K562 (cell line): ENCODE measurements at regions not wholly inside any gene's neighbourhood (a gene's known extent, or its start where the extent isn't known, plus 50 kb on each side); places are given as distances from the start of the nearest gene placed in this dataset.

Source experiments
- ATAC-seq: fragments of 200-7000 bp; cut with Tn5 transposase; 3 replicates; pipeline ENCODE4 v1.9.1; 2020; ENCODE audit warnings: moderate library complexity
- BruUV-seq: library from RNA; stranded (reverse); fragments of 400-500 nt; replicated peaks from 2 replicates; lab custom pipeline; 2021; lab: Mats Ljungman, UMichigan
- CTCF ChIA-PET: fragments of 300-600 bp; formaldehyde crosslinking; extraction: SDS; loops from one replicate; lab custom pipeline; 2021; ENCODE audit warnings: low intra/inter-chr PET ratio; lab: Yijun Ruan, JAX
- POLR2A ChIA-PET: fragments of 300-600, 350-650 bp; sonication (Branson Sonifier 250); formaldehyde crosslinking; extraction: SDS; loops from one replicate; lab custom pipeline; 2021; ENCODE audit warnings: antibody characterized with exemption, inconsistent platforms; lab: Yijun Ruan, JAX
- DNase-seq, 4 experiments: peaks; one replicate each; pipeline versions ENCODE4 v3.0.0 to v3.0.0-alpha.2; 2011 to 2018; ENCODE audit warnings: low spot score in 3 of 4, mixed read lengths in 3 of 4; ENCODE audit errors: extremely low read depth in 1 of 4
- FAIRE-seq: peaks from 2 replicates; lab custom pipeline; 2011; peaks lifted over from hg19 to GRCh38; lab: Jason Lieb, UNC
- H2AFZ ChIP-seq: 2 replicates; pipeline ENCODE4 v1.6.0; 2011; ENCODE audit warnings: low read depth, low read length, control low read depth, inconsistent platforms
- H3K27ac ChIP-seq: fragments of 200-600 bp; 3 replicates; pipeline ENCODE4 v1.8.0; 2011; ENCODE audit warnings: low read depth, mild to moderate bottlenecking, control low read depth, inconsistent platforms, low read length, moderate library complexity, mixed read lengths; ENCODE audit errors: extremely low read depth
- H3K27me3 ChIP-seq, 2 experiments: fragments of 300-600 bp in 1 of 2; 2 replicates in 1 of 2; 3 replicates in 1 of 2; pipeline versions ENCODE4 v1.6.0 to v1.8.0; 2011; ENCODE audit warnings: inconsistent platforms in 2 of 2, low read length in 2 of 2, mild to moderate bottlenecking in 1 of 2, mixed read lengths in 1 of 2, moderate library complexity in 1 of 2; ENCODE audit not compliant: control insufficient read depth in 2 of 2, insufficient read depth in 2 of 2
- H3K36me3 ChIP-seq: fragments of 300-600 bp; 3 replicates; pipeline ENCODE4 v1.8.0; 2011; ENCODE audit warnings: mild to moderate bottlenecking, low read length, inconsistent platforms; ENCODE audit not compliant: control insufficient read depth, insufficient read depth
- H3K4me1 ChIP-seq, 2 experiments: fragments of 200-600 bp in 1 of 2; replicated peaks in 1 of 2; 2 replicates in 1 of 2; 3 replicates in 1 of 2; pipeline versions ENCODE4 v1.5.1 to v1.8.0; 2011; ENCODE audit warnings: inconsistent platforms in 2 of 2, low read length in 2 of 2, mild to moderate bottlenecking in 1 of 2, mixed read lengths in 1 of 2, moderate library complexity in 1 of 2; ENCODE audit not compliant: control insufficient read depth in 2 of 2, insufficient read depth in 2 of 2
- H3K4me2 ChIP-seq: 2 replicates; pipeline ENCODE4 v1.6.1; 2011; ENCODE audit warnings: low read length, control low read depth, inconsistent platforms, mixed read lengths; ENCODE audit not compliant: insufficient read depth
- H3K4me3 ChIP-seq: fragments of 200-600 bp; sonication (generic), shearing (Covaris generic); 2 replicates; pipeline ENCODE4 v1.5.1; 2016; ENCODE audit warnings: control low read depth, inconsistent platforms
- H3K79me2 ChIP-seq: fragments of 200-600 bp; 3 replicates; pipeline ENCODE4 v1.8.0; 2011; ENCODE audit warnings: low read length, inconsistent platforms; ENCODE audit not compliant: control insufficient read depth, insufficient read depth
- H3K9ac ChIP-seq, 2 experiments: 2 replicates each; pipeline versions ENCODE4 v1.6.0 to v1.6.1; 2011; ENCODE audit warnings: low read depth in 2 of 2, low read length in 2 of 2, control low read depth in 1 of 2, inconsistent platforms in 1 of 2, mild to moderate bottlenecking in 1 of 2, mixed read lengths in 1 of 2; ENCODE audit not compliant: insufficient read depth in 1 of 2
- H3K9me1 ChIP-seq: one replicate; pipeline ENCODE4 v1.6.0; 2011; ENCODE audit warnings: inconsistent platforms, mild to moderate bottlenecking, low read length, moderate library complexity; ENCODE audit not compliant: control insufficient read depth, insufficient read depth
- H3K9me3 ChIP-seq: replicated peaks from 2 replicates; pipeline ENCODE4 v1.5.1; 2011; ENCODE audit warnings: low read depth, low read length, inconsistent platforms; ENCODE audit not compliant: control insufficient read depth, insufficient read depth
- H4K20me1 ChIP-seq: replicated peaks from 2 replicates; pipeline ENCODE4 v1.6.1; 2011; ENCODE audit warnings: low read length, inconsistent platforms, mixed read lengths; ENCODE audit not compliant: control insufficient read depth, insufficient read depth
- ETV1 ChIP-seq: fragments of 450-650 bp; conservative IDR thresholded peaks from 2 replicates; pipeline ENCODE4 v1.6.1; 2016; ENCODE audit warnings: missing genetic modification characterization, control low read depth, low read depth, missing compliant biosample characterization
- FOXA1 ChIP-seq: fragments of 450-650 bp; IDR thresholded peaks from 2 replicates; pipeline ENCODE4 v1.6.1; 2016; ENCODE audit warnings: mild to moderate bottlenecking, borderline replicate concordance
- HCFC1 ChIP-seq: IDR thresholded peaks from 2 replicates; pipeline ENCODE4 v1.6.1; 2012; ENCODE audit warnings: low read depth, low read length, improper control_type of control experiment
- MLLT1 ChIP-seq, 2 experiments: fragments of 450-650 bp; IDR thresholded peaks; 2 replicates each; pipeline ENCODE4 v1.6.1; 2016
- NKRF ChIP-seq: fragments of 450-650 bp; IDR thresholded peaks from 2 replicates; pipeline ENCODE4 v1.6.1; 2016; ENCODE audit warnings: borderline replicate concordance
- SP2 ChIP-seq: IDR thresholded peaks from 2 replicates; pipeline ENCODE4 v1.6.1; 2011; ENCODE audit warnings: mild to moderate bottlenecking, low read depth, low read length, moderate library complexity; ENCODE audit not compliant: poor library complexity, severe bottlenecking; ENCODE audit errors: extremely low read depth
- SRSF1 ChIP-seq: fragments of 200-400 bp; formaldehyde crosslinking; IDR thresholded peaks from 2 replicates; pipeline ENCODE4 v1.6.1; 2017; ENCODE audit warnings: mild to moderate bottlenecking, low read depth, low read length, moderate library complexity
- TAF1 ChIP-seq: IDR thresholded peaks from 2 replicates; pipeline ENCODE4 v1.6.1; 2011; ENCODE audit warnings: mild to moderate bottlenecking, low read length, moderate library complexity; ENCODE audit not compliant: insufficient read depth, control insufficient read depth, severe bottlenecking; ENCODE audit errors: extremely low read depth
- U2AF2 ChIP-seq: fragments of 200-400 bp; formaldehyde crosslinking; optimal IDR thresholded peaks from 2 replicates; pipeline ENCODE3; 2017; ENCODE audit warnings: low read depth, mild to moderate bottlenecking, low read length
- ZBTB12 ChIP-seq: fragments of 250-450 bp; sonication (Bioruptor Pico); IDR thresholded peaks from 2 replicates; pipeline ENCODE4 v1.4.0; 2020
- ZNF324 ChIP-seq: fragments of 250-450 bp; sonication (Bioruptor Pico); IDR thresholded peaks from 2 replicates; pipeline ENCODE4 v1.4.0; 2020; ENCODE audit warnings: mild to moderate bottlenecking
- ZNF436 ChIP-seq: fragments of 250-450, 450-650 bp; sonication (Bioruptor Pico); formaldehyde crosslinking; IDR thresholded peaks from 2 replicates; pipeline ENCODE4 v1.7.0; 2020; ENCODE audit warnings: mild to moderate bottlenecking
- ZNF830 ChIP-seq: fragments of 250-450 bp; sonication (Bioruptor Pico); IDR thresholded peaks from 2 replicates; pipeline ENCODE4 v1.5.0; 2021; ENCODE audit warnings: mild to moderate bottlenecking
- WGBS: fragments of 100-300 bp; shearing (Covaris generic); methylation state at CpG from one replicate; pipeline ENCODE4 v1.1.6; 2016; ENCODE audit warnings: low coverage, mixed read lengths; ENCODE audit not compliant: insufficient coverage; ENCODE audit errors: missing lambda C conversion rate; 5-methylcytosine and 5-hydroxymethylcytosine counted together
- in situ Hi-C: fragments of 300-500 bp; cut with MboI; formaldehyde crosslinking; loops from 4 replicates; pipeline ENCODE4 v1.15.0; 2018; ENCODE audit warnings: inconsistent platforms, mixed read lengths
- intact Hi-C: fragments of 100-400 bp; cut with micrococcal nuclease; formaldehyde crosslinking; loops from 2 replicates; pipeline ENCODE4 v1.14.2; 2022

- Histone ChIP-seq H3K36me3 (no peaks in the 10 kb centered on the region), H2AFZ (no peak overlapping the region), H3K4me3 (no peak overlapping the region), H3K9me3 (no peaks in the 10 kb centered on the region), H3K9me1 (no peaks in the 10 kb centered on the region), H4K20me1 (no peaks in the 10 kb centered on the region), H3K4me2 (no peak overlapping the region), H3K27ac (no peak overlapping the region), H3K79me2 (no peaks in the 10 kb centered on the region), H3K9ac (no peak overlapping the region), H3K27me3 (no peaks in the 10 kb centered on the region), H3K4me1 (no peaks in the 10 kb centered on the region)
- no peak for TF ChIP-seq ZBTB12 (CRISPR knock-in tag)
- TF ChIP-seq ZNF436 (CRISPR knock-in tag): no peak
- TF ChIP-seq SP2: no peak
- no peak for TF ChIP-seq FOXA1
- no peak for TF ChIP-seq U2AF2
- no peak for TF ChIP-seq ZNF324 (CRISPR knock-in tag)
- no peak for FAIRE-seq
- ChIA-PET CTCF (no interaction called here), POLR2A (interaction anchor here (0.6 kb wide), 1 partner anchor 56 kb away, joined by 3 read pairs; no protein-coding TSS in a partner anchor)
- DNase-seq: no peak
- no peak for ATAC-seq
- in situ Hi-C loops (no loop called here), intact Hi-C loops (no loop called here)
- BruUV-seq: no TSS peak
- WGBS: 0% methylated on average over 4 of the region's 4 CpGs
Measured at GRCh38 chrX:63929608-63930007, 144.6 kb upstream of the ARHGEF9 start.

GRCh38 chrX:63927848-63928247 lies 142.8 kb upstream of the ARHGEF9 start:
- H3K36me3 ChIP-seq: no peaks in the 10 kb centered on the region
- no peak for DNase-seq
- POLR2A ChIA-PET: no interaction called here
- TF ChIP-seq SRSF1 (no peak), HCFC1 (no peak), ZNF830 (no peak), TAF1 (no peak), NKRF (no peak), ETV1 (tag) (no peak), MLLT1 (IDR thresholded peaks at IDR 0.05) (no peak)

More at GRCh38 chrX:63927848-63928247, 142.8 kb upstream of the ARHGEF9 start:
- no peaks in the 10 kb centered on the region for H3K27me3 ChIP-seq
- H3K27ac ChIP-seq: no peak overlapping the region
- WGBS: 0% methylated on average over 2 of the region's 2 CpGs
- H3K4me2 ChIP-seq: no peak overlapping the region
- no peaks in the 10 kb centered on the region for H4K20me1 ChIP-seq
- no peak for FAIRE-seq
- no peak overlapping the region for H2AFZ ChIP-seq
- no peak for ATAC-seq
- H3K9me1 ChIP-seq: no peaks in the 10 kb centered on the region
- H3K79me2 ChIP-seq: no peaks in the 10 kb centered on the region
- intact Hi-C loops (no loop called here), in situ Hi-C loops (no loop called here)
- H3K9ac ChIP-seq: no peak overlapping the region
- no TSS peak for BruUV-seq
- H3K4me1 ChIP-seq: no peaks in the 10 kb centered on the region
- H3K4me3 ChIP-seq: no peak overlapping the region
- CTCF ChIA-PET: no interaction called here
- no peaks in the 10 kb centered on the region for H3K9me3 ChIP-seq
